ENCODE measurements at regions not wholly inside any gene's neighbourhood (a gene's known extent, or its start where the extent isn't known, plus 50 kb on each side); places are given as distances from the start of the nearest gene placed in this dataset.

GRCh38 chr11:70779433-70780245 lies 381.3 kb downstream of the CTTN start:
- H3F3A ChIP-seq (ENCODE audit: insufficient read depth, low read length, poor library complexity, severe bottlenecking), result no peaks in the 10 kb centered on the region
- no peak for TF ChIP-seq EP300 (conservative IDR thresholded peaks at IDR 0.05; ENCODE audit: poor library complexity, severe bottlenecking)
- TF ChIP-seq POLR2AphosphoS5 (IDR thresholded peaks at IDR 0.05), result no peak
- TF ChIP-seq, protein P1, sequence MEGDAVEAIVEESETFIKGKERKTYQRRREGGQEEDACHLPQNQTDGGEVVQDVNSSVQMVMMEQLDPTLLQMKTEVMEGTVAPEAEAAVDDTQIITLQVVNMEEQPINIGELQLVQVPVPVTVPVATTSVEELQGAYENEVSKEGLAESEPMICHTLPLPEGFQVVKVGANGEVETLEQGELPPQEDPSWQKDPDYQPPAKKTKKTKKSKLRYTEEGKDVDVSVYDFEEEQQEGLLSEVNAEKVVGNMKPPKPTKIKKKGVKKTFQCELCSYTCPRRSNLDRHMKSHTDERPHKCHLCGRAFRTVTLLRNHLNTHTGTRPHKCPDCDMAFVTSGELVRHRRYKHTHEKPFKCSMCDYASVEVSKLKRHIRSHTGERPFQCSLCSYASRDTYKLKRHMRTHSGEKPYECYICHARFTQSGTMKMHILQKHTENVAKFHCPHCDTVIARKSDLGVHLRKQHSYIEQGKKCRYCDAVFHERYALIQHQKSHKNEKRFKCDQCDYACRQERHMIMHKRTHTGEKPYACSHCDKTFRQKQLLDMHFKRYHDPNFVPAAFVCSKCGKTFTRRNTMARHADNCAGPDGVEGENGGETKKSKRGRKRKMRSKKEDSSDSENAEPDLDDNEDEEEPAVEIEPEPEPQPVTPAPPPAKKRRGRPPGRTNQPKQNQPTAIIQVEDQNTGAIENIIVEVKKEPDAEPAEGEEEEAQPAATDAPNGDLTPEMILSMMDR (IDR thresholded peaks at IDR 0.05; ENCODE audit: poor library complexity, severe bottlenecking), result no peak
- no peak for TF ChIP-seq RAD21 (conservative IDR thresholded peaks at IDR 0.05)
- no peak for TF ChIP-seq TAF1 (IDR thresholded peaks at IDR 0.05; ENCODE audit: low read depth)
- TF ChIP-seq MXI1 (conservative IDR thresholded peaks at IDR 0.05; ENCODE audit: poor library complexity, severe bottlenecking), result no peak
- TF ChIP-seq SMC3 (conservative IDR thresholded peaks at IDR 0.05; ENCODE audit: poor library complexity), result no peak
- no peak for TF ChIP-seq EZH2 (IDR thresholded peaks at IDR 0.05; ENCODE audit: borderline replicate concordance, insufficient read depth, low read length, poor library complexity, severe bottlenecking)
- no peak for TF ChIP-seq REST (IDR thresholded peaks at IDR 0.05; ENCODE audit: borderline replicate concordance)
- H3K36me3 ChIP-seq (ENCODE audit: insufficient read depth, low read length), result no peaks in the 10 kb centered on the region
- H3K9me2 ChIP-seq (ENCODE audit: insufficient read depth, low read length), result no peaks in the 10 kb centered on the region
- H3K4me2 ChIP-seq (ENCODE audit: low read length), result no peak overlapping the region
- no peaks in the 10 kb centered on the region for H3K9me3 ChIP-seq (ENCODE audit: low read length)
- H3K4me3 ChIP-seq (ENCODE audit: low read length), result no peak overlapping the region
- no peak overlapping the region for H3K27ac ChIP-seq (ENCODE audit: low read length)
- no peaks in the 10 kb centered on the region for H3K27me3 ChIP-seq (ENCODE audit: insufficient read depth, low read depth, low read length)
- H3K9ac ChIP-seq (ENCODE audit: low read length), result no peak overlapping the region
- H2AFZ ChIP-seq (ENCODE audit: low read depth, low read length), result no peak overlapping the region
- no peaks in the 10 kb centered on the region for H4K20me1 ChIP-seq (ENCODE audit: insufficient read depth)
- H3K79me2 ChIP-seq (replicated peaks; ENCODE audit: insufficient read depth, low read length), result no peaks in the 10 kb centered on the region

DNA sequence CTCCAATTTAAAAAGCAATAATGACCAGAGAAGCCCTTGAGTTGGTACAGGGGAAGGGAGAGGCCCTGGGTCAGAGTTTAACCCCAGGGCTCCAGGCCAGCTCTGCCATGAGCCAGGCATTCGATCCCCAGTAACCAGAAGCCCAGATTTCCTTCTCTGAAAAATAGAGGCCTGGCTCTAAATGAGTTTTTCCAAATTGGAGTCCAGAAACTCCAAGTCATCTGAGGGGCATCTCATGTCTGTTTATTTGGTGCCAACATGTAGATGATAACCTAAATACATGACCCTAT lies 381.9 kb downstream of the CTTN start:
- TF ChIP-seq MXI1 (conservative IDR thresholded peaks at IDR 0.05; ENCODE audit: poor library complexity, severe bottlenecking) (no peak), REST (IDR thresholded peaks at IDR 0.05; ENCODE audit: borderline replicate concordance) (no peak), RAD21 (conservative IDR thresholded peaks at IDR 0.05) (no peak), EP300 (conservative IDR thresholded peaks at IDR 0.05; ENCODE audit: poor library complexity, severe bottlenecking) (no peak), SMC3 (conservative IDR thresholded peaks at IDR 0.05; ENCODE audit: poor library complexity) (no peak), POLR2AphosphoS5 (IDR thresholded peaks at IDR 0.05) (no peak), EZH2 (IDR thresholded peaks at IDR 0.05; ENCODE audit: borderline replicate concordance, insufficient read depth, low read length, poor library complexity, severe bottlenecking) (no peak), TAF1 (IDR thresholded peaks at IDR 0.05; ENCODE audit: low read depth) (no peak)
- TF ChIP-seq, protein P1 (IDR thresholded peaks at IDR 0.05; ENCODE audit: poor library complexity, severe bottlenecking), result no peak
- Histone ChIP-seq H3F3A (ENCODE audit: insufficient read depth, low read length, poor library complexity, severe bottlenecking) (no peaks in the 10 kb centered on the region), H3K27me3 (ENCODE audit: insufficient read depth, low read depth, low read length) (no peaks in the 10 kb centered on the region), H2AFZ (ENCODE audit: low read depth, low read length) (no peak overlapping the region), H3K36me3 (ENCODE audit: insufficient read depth, low read length) (no peaks in the 10 kb centered on the region), H3K4me2 (ENCODE audit: low read length) (no peak overlapping the region), H3K79me2 (replicated peaks; ENCODE audit: insufficient read depth, low read length) (no peaks in the 10 kb centered on the region), H3K9me2 (ENCODE audit: insufficient read depth, low read length) (no peaks in the 10 kb centered on the region), H3K9me3 (ENCODE audit: low read length) (no peaks in the 10 kb centered on the region), H3K27ac (ENCODE audit: low read length) (no peak overlapping the region), H3K4me3 (ENCODE audit: low read length) (no peak overlapping the region), H4K20me1 (ENCODE audit: insufficient read depth) (no peaks in the 10 kb centered on the region), H3K9ac (ENCODE audit: low read length) (no peak overlapping the region)
